GM19035 (cell line): ENCODE measurements at regions not wholly inside any gene's neighbourhood (a gene's known extent, or its start where the extent isn't known, plus 50 kb on each side); places are given as distances from the start of the nearest gene placed in this dataset.
"Not testable (repeated sequence)": the region's sequence is repeated elsewhere in the genome, so short reads cannot be mapped to it uniquely, and the experiment has no call there.

Experiments
- ATAC-seq: cut with Tn5 transposase; IDR thresholded peaks from one replicate; pipeline ENCODE4 v1.9.1; 2021; ENCODE audit not compliant: unreplicated experiment

DNA sequence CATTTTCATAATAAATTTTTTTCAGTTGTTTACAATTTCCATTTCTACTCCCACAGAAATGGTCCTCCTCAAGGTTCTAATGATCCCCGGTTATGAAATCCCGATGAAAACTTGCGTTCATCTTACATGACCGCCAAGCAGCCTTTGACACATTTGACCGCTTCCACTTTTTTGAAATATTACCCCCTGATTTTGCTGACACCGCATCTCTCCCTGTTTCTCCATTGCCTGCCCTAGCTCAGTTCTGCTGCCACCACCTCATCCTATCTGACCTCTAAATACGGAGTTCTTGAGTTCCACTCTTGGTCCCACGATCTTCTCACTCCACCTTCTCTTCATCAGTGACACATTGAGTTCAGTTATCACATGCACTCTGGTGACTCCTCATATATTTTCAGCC is 74.1 kb downstream of the SLC35B3 start:
- no peak for ATAC-seq

DNA sequence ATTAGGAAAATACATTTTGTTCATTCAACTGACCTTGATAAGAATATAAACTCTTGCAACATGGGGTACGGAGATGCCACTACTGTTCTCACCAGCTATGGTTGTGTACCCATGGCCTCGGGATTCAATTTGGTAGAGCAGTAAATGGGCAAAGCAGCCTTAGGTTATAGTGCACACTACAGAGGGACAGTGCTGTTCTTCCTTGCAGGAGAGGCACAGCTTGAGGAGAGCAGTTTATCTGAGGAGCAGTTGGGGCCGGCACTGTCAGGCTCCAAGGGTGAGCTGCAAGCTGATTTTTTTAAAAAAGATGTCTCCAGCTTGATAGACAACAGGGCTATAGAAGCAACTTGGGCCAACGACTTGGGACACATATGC is 82.4 kb downstream of the SLC35B3 start:
- no peak for ATAC-seq

DNA sequence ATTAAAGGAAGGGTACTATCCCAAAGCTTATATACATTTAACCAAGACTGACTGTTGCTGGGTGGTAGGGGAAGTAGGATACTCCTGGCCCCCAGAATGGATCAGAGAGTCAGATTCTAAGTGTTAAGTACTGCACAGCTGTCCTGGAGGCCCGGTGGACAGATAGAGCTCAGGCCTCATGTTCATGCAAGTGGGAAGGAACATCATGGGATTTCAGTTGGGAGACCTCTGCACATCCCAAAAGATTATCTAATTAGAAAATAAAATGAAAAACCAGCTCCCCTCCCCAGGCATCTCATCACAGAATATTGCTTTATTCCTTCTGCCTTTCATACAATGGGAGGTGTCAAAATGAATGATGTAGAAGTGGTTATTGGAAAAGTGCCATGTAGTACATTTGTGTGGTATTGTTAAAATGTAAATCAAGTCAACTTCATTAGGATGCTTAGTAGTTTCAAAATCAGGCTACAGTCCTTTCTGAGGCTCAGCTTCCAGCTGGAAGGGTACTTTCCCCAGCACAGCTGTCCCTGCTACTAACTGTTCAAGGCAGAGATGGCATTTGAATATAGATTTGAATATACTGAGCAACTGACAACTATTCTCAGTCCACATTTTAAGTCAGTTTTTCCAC is 82.9 kb downstream of the SLC35B3 start:
- ATAC-seq: no peak

- no peak for ATAC-seq
These were observed 91.7 kb downstream of the SLC35B3 start for GRCh38 chr6:8343600-8343999.

- no peak for ATAC-seq
These were observed 93.0 kb downstream of the SLC35B3 start for GRCh38 chr6:8342241-8342819.

DNA sequence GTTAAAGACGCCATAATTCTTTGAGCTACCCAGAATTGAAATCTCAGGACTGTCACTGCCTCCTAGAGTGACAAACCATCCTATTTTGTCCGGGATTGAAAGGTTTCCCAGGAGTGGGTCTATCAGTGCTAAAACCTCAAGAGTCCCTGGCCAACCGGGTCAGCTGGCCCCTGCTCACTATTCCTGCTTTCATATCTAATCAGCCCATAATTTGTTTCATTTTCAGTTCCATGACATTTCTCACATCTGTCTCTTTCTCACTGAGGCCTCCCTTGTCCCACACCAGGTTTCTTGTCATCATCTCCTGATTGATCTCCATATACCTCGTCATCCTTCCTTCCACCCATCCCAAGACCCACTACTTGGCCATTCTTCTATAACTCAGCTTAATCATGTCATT is 98.2 kb downstream of the SLC35B3 start:
- ATAC-seq: peak; percentile 68

GRCh38 chr6:8336406-8337057 is 98.8 kb downstream of the SLC35B3 start:
- peak; percentile 28 for ATAC-seq

DNA sequence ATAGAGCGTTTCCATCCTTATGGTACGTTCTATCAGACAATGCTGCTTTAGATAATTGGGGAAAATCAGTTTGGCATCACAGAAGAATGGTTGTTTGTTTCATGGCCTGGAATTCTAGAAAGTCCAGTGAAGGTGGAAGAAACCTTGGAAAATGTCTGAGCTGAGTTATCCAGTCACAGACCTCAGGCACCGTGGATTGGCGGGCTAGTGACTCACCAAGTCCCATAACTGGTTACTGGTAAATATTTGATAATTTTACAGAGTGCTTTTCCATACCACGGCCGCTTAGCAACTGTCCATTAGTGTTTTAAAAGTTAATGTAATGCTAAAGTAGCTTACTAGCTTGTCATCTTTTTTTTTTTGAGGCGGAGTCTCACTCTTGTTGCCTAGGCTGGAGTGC is 99.4 kb downstream of the SLC35B3 start:
- ATAC-seq: no peak

GRCh38 chr6:8335381-8335780 is 100.0 kb downstream of the SLC35B3 start:
- ATAC-seq: no peak

DNA sequence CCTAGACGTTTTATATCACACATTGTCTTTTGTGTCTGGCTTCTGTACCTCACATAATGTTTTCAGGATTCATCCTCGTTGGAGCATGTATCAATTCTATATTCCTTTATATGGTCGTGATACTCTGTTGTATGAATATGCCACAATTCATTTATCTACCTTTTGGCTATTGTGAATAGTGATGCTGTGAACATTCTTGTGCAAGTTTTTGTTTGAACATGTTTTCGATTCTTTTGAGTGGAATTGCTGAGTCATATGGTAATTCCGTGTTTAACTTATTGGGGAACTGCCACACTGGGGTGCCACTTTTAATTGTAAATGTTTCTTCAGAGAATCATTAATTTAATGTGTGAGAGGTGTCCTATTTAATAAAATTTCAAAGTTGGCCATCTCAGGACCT is 101.2 kb downstream of the SLC35B3 start:
- no peak for ATAC-seq

DNA sequence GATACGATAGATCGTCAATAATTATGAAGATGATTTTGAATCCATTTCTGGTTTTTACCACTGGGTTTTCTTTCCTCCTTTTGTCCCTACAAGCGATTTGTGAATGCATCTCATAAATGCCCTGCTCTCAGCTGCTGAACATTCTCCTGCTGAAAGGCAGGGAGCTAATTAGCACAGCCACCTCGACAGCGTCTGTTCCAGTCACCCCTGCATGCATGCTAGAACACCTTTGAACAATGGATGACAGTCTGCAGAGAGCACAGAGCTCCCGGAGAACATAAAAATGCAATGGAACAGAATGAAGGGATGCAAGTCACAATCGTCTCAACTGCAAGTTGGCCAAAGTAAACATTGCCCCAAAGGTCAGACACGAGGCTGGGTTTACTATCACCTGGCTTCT is 105.8 kb downstream of the SLC35B3 start:
- ATAC-seq: no peak

GRCh38 chr6:8325743-8326142 is 109.6 kb downstream of the SLC35B3 start:
- ATAC-seq: no peak

DNA sequence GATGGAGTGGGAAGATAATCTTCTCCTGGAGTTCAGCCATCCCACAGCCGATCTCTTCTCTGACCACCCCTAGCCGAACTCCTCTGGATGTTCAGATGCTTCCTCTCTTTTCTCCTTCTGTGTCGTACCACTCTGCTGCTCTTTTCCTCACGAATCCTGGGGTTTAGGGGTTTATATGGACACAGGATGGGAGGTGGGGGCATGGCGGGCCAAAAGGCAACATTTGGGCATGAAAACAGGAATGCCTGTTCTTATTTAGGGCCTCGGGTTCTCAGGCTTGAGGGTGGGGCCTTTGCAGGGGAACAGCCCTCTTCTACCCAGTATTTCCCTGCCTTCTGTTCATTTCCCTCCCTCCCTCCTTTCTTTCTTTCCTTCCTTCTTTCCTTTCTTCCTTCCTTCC is 112.7 kb downstream of the SLC35B3 start:
- no peak for ATAC-seq

GRCh38 chr6:8321671-8322404 is 113.5 kb downstream of the SLC35B3 start:
- ATAC-seq: no peak

GRCh38 chr6:8315154-8315553 is 120.2 kb downstream of the SLC35B3 start:
- ATAC-seq: no peak

DNA sequence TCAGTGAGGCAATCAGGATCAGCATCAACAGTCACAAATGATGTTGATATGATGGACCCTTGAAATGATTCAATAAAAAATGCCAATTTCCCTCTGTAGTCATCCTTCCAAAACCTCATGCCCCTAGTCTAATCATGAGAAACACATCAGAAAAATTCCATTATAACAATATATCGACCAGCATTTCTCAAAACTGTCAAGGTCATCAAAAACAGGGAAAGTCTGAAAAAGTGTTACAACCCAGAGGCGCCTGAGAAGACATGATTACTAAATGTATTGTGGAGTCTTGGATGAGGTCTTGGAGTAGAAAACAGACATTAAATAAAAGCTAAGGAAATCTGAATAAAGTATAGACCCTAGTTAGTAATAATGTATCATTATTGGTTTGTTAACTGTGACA is 133.8 kb downstream of the SLC35B3 start:
- no peak for ATAC-seq

GRCh38 chr6:8299034-8299433 is 136.3 kb downstream of the SLC35B3 start:
- no peak for ATAC-seq

GRCh38 chr6:8282946-8283345 is 152.4 kb downstream of the SLC35B3 start:
- not testable (repeated sequence) for ATAC-seq

DNA sequence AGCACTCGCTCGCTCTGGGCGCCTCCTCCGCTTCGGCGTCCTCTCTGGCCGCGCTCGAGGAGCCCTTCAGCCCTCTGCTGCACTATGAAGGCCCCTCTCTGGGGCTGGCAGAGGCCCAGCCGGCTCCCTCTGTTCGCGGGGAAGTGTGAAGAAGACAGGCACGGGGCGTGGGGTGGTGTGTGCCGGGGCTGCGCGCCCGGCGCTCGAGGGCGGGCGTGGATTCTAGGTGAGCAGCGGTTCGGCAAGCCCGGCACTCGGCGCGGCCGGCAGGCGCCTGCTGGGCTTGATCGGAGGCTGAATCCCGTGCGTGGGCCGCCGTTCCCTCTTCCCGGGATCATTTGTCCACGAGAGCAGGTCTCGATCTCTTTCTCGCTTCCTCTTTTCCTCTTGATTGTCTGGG is 153.0 kb downstream of the SLC35B3 start:
- no peak for ATAC-seq

GRCh38 chr6:8279041-8279805 is 156.1 kb downstream of the SLC35B3 start:
- no peak for ATAC-seq

DNA sequence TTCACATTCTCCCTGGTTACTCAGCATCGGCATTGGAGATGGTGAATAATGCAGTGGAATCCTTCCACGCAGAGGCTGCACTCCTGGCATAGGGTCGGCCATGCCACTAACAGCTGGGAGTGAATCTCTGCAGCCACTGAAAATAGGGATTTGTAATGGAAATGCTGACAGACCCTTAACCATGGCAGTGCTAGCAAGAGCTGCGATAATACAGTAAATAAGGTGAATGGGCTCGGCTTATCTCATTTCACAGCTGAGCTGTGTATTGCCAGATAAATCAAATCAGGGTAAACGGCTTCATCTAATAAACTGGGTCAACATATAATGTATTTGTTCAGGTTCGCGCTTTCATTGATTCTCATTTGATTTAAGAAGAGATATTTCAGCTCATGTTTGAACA is 156.8 kb downstream of the SLC35B3 start:
- ATAC-seq: no peak
